GM19023 (cell line): ENCODE measurements at regions not wholly inside any gene's neighbourhood (a gene's known extent, or its start where the extent isn't known, plus 50 kb on each side); places are given as distances from the start of the nearest gene placed in this dataset.

ENCODE experiments used
- ATAC-seq: cut with Tn5 transposase; IDR thresholded peaks from one replicate; pipeline ENCODE4 v1.9.1; 2021; ENCODE audit warnings: mild to moderate bottlenecking, moderate library complexity; ENCODE audit not compliant: unreplicated experiment

DNA sequence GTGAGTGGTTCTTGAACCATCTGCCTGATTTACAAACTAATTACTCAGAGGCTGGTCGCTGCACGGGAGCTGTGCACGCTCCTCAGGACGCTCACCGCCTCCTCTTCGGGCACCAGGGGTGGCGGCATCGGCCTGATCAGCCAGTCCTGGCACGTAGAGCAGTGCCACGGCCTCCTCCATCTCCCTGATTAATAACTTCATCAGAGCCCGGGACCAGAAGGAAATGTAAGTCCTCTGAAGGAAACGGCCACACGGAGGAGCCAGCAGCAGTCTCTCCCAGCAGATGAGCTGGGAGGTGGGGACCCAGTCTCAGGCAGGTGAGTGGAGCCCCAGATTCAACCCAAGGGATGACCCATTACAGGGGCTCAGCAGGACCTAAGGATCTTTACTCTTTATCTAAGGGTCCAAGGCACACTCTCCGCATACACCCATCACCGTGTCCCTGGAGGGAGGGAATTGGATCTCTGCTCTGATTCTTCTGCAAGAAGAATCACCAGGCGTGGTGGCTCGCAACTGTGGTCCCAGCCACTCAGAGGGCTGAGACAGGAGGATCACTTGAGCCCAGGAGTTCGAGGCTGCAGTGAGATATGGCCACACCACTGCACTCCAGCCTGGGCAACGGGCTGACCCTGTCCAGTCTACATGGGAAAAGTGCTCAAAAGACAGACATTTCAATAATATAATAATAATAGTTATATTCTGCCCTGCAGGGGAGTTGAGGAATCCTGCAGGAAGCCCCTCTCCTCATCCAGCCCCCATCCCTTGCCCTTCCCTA, 366.5 kb downstream of the SEC14L1 start:
- ATAC-seq, result no peak

GRCh38 chr17:77508047-77508715, 367.4 kb downstream of the SEC14L1 start:
- no peak for ATAC-seq

DNA sequence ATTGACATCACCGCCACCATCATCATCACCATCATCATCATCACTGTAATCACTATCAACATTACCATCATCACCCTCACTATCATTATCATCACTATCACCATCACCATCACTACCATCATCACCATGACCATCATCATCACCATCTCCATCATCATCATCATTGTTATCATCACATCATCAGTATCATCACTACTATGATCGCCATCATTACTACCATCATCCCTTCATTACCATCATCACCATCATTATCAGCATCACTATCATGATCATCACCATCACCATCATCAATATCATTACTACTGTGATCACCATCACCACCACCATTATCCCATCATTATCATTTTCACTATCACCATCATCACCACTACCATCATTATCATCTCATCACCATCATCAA, 368.3 kb downstream of the SEC14L1 start:
- no peak for ATAC-seq

DNA sequence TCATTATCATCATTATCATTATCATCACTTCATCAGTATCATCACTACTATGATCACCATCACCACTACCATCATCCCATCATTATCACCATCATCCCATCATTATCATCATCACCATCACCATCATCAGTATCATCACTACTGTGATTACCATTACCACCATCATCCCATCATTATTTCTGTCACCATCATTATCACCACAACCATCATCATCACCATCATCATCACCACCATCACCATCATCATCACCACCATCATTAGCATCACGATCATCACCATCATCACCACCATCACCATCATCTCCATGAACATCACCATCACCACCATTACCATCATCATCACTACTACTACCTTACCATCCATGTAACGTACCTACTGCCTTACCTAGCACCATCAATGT, 368.8 kb downstream of the SEC14L1 start:
- no peak for ATAC-seq

DNA sequence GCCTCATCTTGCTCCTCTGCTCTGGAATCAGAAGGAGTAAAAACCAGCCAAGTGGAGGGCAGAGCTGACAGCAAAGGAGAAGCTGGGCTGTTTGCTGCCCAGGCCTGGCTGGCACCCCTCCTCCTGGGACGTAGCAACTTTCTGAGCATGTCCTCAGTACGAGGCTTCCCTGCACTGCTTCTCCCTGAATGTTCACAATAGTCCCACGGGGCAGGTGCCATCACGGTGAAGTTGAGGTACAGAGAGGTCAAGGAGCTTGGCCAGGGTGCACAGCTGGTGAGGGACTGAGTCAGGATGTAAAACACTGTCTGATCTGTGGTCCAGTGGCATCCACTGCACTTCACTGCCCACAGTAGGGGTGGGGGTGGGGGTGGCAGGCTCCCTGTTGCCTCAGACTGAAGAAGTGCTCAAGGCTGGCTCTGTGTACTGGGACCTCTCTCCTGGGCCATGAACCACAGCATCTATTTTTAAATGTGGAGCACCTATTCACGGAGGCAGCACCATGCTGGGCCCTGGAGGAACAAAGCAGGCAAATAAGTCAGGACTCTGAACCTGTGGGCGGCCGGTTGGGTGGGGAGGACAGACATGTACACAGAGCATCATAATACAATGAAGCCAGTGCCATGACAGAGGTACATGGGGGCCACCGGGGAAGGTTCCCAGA, 369.5 kb downstream of the SEC14L1 start:
- ATAC-seq, result no peak

DNA sequence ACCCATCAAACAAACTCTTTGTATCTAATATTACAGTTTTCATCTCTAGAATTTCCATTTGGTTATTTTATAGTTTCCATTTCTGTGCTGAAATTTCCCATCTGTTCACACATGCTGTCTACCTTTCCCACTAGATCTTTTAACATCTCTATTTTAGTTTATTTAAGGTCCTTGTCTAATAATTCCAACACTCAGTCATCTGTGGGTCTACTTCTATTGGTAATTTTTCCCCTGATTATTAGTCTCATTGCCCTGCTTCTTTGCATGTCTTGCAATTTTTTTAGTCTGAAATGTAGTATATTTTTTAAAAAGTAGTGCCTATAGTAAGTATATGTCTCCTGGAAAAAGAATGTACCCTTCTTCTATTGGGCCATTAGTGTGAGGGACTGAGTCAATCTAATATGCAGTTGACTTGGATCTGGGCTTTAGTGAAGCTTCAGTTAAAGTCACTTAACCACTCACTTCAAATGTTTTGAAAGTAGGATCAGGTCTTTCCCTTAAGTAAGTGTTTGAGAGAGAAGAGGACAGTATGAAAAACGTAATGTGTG, 370.8 kb downstream of the SEC14L1 start:
- ATAC-seq, result no peak

DNA sequence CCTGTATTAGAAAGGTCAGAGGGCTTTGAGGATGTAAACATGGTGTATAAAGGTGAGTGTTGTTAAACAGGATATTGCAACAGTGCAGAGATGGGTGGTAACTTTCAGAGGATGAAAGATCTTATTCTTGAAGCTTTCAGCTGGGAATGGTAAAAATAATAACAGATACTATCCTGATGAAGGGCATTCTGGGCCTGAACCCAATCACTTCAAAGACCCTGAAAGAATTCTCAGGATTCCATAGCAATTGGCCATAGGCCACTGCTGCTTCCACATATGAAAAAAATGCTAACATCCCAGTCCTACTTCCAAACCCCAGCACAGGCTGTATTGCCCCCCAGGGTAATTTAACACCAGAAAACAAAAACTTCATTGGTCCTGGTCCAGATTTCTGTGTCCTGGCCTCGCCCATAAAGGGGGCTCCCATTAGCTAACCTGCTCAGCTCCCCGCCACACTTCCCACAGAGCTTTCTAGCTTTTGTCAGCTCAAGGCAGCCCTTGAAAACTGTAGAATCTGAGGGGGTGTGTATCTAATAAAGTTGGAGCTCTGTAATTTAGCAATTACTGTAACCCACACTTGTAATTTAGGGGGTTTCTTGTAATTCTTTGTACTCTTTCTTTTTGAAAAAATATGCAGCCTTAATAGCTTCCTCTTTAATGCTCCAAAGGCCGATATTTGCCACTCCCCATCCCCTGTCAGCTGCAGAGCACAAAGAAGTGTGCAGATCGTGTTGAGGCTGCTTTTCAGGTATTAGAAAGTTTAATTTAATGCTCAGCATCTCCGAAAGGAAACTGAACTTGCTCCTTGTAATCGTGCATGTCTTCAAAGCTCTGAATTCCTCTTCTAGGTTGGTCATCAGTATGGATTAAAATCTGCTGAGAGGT, 371.5 kb downstream of the SEC14L1 start:
- no peak for ATAC-seq

GRCh38 chr17:77513045-77513444, 372.3 kb downstream of the SEC14L1 start:
- ATAC-seq, result no peak

DNA sequence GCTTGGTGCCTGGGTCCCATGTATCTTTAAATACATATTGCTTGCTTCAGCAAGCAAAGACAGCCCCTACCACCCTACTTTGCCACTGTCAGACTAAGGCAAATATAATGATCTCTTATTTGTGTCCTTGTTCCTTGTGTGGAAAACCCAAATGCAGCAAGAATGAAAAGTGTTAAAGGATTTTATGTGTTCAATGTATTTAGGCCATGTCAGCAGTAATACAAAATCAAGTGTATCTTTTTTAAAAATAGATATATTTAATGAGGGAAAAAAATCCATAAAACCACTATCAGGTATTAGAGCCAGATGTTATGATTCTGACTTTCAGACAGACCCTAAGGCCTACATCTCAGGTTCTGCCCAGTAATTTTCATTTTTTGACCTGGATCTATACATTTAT, 374.5 kb downstream of the SEC14L1 start:
- no peak for ATAC-seq

GRCh38 chr17:77516902-77517301, 376.1 kb downstream of the SEC14L1 start:
- ATAC-seq, result no peak

- ATAC-seq, result no peak
Measured at GRCh38 chr17:77521076-77521475, 380.3 kb downstream of the SEC14L1 start.

DNA sequence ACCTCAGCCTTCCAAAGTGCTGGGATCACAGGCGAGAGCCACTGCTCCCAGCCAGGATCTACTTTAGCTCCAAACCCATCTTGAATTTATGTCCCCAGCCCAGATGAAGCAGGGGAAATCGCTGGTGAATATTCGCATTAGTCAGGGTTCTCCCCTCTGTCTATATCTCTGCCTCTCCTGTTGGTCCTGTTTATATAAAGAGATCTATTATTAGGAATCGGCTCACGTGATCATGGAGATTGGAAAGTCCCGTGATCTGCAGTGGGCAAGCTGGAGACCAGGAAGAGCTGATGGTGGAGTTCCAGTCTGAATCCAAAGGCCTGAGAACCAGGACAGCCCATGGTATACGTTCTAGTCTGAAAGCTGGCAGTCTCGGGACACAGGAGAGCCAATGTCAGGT, 382.8 kb downstream of the SEC14L1 start:
- ATAC-seq, result no peak

DNA sequence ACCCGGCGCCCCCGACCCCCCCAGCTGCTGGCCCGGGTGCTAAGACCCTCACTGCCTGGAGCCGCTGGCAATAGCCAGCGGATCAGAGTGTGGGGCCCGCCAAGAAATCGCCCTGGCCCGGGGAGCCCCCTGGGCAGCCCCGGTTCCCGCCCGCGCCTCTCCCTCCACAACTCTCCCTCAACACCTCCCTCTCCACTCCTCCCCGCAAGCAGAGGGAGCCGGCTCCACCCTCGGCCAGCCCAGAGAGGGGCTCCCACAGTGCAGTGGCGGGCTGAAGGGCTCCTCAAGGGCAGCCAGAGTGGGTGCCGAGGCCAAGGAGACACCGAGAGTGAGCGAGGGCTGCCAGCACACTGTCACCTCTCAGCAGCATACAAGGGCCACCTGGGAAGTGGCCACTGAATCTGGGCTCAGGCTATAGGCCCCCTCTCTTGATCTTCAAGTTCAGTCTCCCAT, 385.5 kb downstream of the SEC14L1 start:
- ATAC-seq, result no peak

DNA sequence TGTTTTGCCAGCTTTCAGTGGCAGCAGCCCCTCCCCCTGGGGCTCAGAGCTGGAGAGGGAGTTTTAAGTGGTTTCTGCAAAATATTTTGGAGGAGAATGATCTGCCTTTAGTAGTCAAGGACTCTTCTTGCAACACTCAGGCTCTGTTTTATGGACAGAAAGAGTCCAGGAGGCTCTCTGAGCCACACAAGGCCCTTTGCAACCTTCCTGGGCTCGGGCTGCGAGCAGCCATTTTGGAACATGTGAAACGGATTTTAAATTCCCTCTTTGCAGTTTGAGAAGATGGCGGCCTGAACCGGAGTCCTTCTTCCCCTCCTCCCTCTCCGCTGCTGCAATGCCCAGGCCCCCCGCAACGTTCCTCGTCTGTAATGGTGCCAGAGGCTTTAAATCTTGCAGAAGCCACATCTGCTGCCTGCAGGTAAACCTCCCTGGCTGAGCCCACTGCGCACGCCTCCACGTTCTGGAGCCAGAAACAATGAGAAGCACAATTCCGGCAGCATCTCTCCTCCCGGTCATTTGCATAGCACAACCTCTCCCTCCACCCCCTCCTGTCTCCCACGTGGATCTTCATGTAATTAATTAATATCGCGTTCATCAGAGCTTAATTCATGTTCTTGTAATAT, 386.1 kb downstream of the SEC14L1 start:
- ATAC-seq, result no peak

DNA sequence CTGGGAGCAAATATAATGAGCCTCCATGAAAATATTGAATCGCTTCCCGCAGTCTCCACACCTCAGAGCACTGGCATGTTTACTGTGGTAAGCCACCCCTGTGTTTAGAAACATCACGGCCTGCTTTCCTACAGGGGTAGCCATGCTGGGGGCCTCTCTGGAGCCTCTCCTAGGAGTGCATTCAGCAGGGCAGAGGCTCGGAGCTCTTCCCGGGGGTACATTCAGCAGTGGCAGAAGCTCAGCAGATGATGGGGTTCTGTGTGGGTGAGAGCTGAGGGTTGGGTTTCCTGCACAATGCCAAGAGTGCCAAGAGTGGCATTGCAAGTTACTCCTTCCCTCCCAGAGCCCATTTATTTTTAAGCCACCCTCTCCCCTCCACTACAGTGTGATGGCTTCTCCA, 386.6 kb downstream of the SEC14L1 start:
- no peak for ATAC-seq

GRCh38 chr17:77527836-77528505, 387.2 kb downstream of the SEC14L1 start:
- ATAC-seq, result no peak

DNA sequence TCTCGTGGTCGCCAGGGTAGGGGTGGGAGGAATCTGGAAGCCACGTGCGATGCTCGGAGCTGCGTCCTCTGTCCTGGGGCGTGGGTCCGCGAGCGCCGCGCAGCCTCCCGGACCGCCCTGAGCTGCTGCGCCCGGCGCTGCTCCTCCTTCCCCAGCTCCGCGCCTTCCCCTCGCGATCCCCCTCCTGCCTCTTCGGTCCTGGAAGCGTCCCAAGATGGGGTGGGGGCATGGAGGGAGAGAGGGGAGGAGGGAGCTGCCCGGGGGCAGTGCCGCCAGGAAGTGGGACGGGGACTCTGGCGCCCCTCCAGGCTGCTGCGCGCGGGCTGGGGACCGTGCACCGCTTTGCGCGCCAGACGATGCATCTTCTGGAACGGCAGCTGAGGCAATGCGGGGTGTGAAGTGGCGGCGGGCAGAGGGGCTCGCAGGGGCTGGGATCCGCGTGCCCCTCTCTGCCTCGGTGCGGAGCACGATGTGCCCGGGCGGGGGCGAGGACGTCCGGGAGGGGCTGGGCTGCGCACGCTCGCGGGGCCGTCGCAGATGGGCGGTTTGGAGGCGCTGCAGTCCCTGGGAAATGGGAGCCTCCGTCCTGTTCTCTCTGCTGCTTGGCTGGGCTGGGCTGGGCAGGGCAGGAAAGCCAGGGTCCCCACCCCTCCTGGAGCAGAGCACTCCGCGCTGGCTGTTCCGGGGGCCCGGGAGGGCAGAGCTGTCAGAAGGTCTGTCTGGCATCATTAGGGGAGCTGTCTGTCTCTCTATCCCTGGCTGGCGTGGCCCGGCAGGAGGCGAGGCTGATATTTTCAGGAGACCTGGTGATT, 388.0 kb downstream of the SEC14L1 start:
- ATAC-seq, result no peak

- no peak for ATAC-seq
Measured at GRCh38 chr17:77529328-77529650, 388.5 kb downstream of the SEC14L1 start.

DNA sequence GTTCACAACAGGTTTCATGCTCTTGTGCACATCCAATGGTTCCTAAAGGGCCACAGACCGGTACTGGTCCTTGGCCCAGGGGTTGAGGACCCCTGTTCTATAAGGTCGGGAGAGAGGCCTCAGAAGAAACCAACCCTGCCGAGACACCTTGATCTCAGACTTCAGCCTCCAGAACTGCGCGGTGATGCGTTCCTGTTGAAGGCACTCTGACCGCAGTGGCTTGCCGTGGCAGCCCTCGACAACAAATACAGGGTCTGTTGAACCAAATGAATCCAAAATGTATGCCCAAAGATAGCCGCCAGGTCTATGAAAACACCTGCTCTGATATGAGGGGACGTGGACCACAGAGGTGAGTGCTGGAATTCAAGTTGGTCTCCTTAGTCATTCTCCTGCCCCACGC, 389.8 kb downstream of the SEC14L1 start:
- ATAC-seq, result no peak
